Smooth muscle cell (in vitro differentiated cells): ENCODE measurements at regions not wholly inside any gene's neighbourhood (a gene's known extent, or its start where the extent isn't known, plus 50 kb on each side); places are given as distances from the start of the nearest gene placed in this dataset.
A peak's percentile ranks its signal among the peaks of the same experiment; 100 is the strongest.

ENCODE experiments used
- DNase-seq: peaks from one replicate; lab custom pipeline; 2025; ENCODE audit not compliant: unreplicated experiment; lab: John Stamatoyannopoulos, UW
- H2AFZ ChIP-seq: fragments of 200-600 bp; sonication (generic); 2 replicates; pipeline ENCODE4 v1.6.0; 2016; ENCODE audit warnings: antibody characterized with exemption, low read depth, mild to moderate bottlenecking
- H3F3A ChIP-seq: fragments of 200-600 bp; sonication (generic); 2 replicates; pipeline ENCODE4 v1.6.0; 2017; ENCODE audit warnings: antibody characterized with exemption, low read depth
- H3K27ac ChIP-seq: fragments of 200-600 bp; sonication (generic); 2 replicates; pipeline ENCODE4 v1.5.1; 2016; ENCODE audit warnings: low read depth, mild to moderate bottlenecking
- H3K27me3 ChIP-seq: fragments of 200-600 bp; sonication (generic); 2 replicates; pipeline ENCODE4 v1.6.1; 2016; ENCODE audit warnings: low read depth, mild to moderate bottlenecking
- H3K36me3 ChIP-seq: fragments of 200-600 bp; sonication (generic); 2 replicates; pipeline ENCODE4 v1.5.1; 2016; ENCODE audit warnings: low read depth
- H3K4me1 ChIP-seq: fragments of 200-600 bp; sonication (generic); 2 replicates; pipeline ENCODE4 v1.5.1; 2016; ENCODE audit warnings: low read depth
- H3K4me2 ChIP-seq: fragments of 200-600 bp; sonication (generic); 2 replicates; pipeline ENCODE4 v1.6.0; 2016; ENCODE audit warnings: mild to moderate bottlenecking
- H3K4me3 ChIP-seq: fragments of 200-600 bp; sonication (generic); 2 replicates; pipeline ENCODE4 v1.5.1; 2016; ENCODE audit warnings: mild to moderate bottlenecking
- H3K79me2 ChIP-seq: fragments of 200-600 bp; sonication (generic); 2 replicates; pipeline ENCODE4 v1.6.0; 2016; ENCODE audit warnings: low read depth, mild to moderate bottlenecking
- H3K9ac ChIP-seq: fragments of 200-600 bp; sonication (generic); 2 replicates; pipeline ENCODE4 v1.6.0; 2016; ENCODE audit warnings: low read depth
- H3K9me3 ChIP-seq: fragments of 200-600 bp; sonication (generic); replicated peaks from 2 replicates; pipeline ENCODE4 v1.5.1; 2016; ENCODE audit warnings: low read depth
- H4K20me1 ChIP-seq: fragments of 200-600 bp; sonication (generic); 2 replicates; pipeline ENCODE4 v1.6.0; 2016; ENCODE audit warnings: low read depth
- CTCF ChIP-seq: fragments of 200-600 bp; sonication (generic); IDR thresholded peaks from 2 replicates; pipeline ENCODE4 v1.5.1; 2017; ENCODE audit warnings: borderline replicate concordance, mild to moderate bottlenecking, antibody characterized with exemption; ENCODE audit not compliant: insufficient read depth, poor library complexity, severe bottlenecking
- WGBS: methylation state at CpG from one replicate; pipeline ENCODE4 v1.1.7; 2016; ENCODE audit warnings: low lambda C conversion rate; 5-methylcytosine and 5-hydroxymethylcytosine counted together

DNA sequence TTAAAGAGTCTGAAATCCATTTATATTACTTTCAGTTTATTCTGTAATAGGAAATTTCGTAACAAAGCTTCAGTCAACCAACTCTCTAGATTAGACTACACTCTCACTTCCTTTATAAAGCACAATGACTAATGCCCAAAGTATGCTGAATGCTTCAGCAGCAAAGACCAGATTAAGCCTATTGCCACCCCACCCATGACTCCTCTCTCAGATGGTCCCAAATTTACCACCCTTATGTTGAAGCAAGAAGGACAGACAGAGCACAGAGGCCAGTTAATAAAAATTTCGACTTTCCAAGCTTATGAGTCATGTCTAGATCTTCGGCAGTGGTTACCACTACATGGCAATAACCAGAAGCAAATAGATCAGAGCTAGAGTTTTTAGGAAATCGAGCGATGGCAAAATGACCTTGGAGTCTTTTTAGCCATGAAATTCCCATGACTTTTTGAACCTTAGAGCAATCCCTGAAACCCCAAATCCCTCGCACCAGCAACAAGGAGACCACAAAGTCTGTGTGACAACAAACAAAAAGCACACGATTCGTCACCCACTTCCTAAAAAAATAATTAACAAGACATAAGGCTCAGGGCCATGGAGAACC is 287.8 kb upstream of the RASA1 start:
- Histone ChIP-seq H3K4me2 (peak overlapping the region; percentile 72), H3K4me1 (peaks cover 13% of the 10 kb centered on the region), H3K9ac (no peak overlapping the region), H2AFZ (no peak overlapping the region), H3K9me3 (no peaks in the 10 kb centered on the region), H3F3A (no peaks in the 10 kb centered on the region), H3K79me2 (no peaks in the 10 kb centered on the region), H3K36me3 (no peaks in the 10 kb centered on the region), H3K27me3 (no peaks in the 10 kb centered on the region), H3K4me3 (no peak overlapping the region), H3K27ac (peak overlapping the region; percentile 73), H4K20me1 (no peaks in the 10 kb centered on the region)
- WGBS: 40% methylated on average over 8 of the region's 8 CpGs
- no peak for DNase-seq
- TF ChIP-seq CTCF: no peak

- Histone ChIP-seq H3K4me3 (no peak overlapping the region), H3K4me2 (no peak overlapping the region), H3K79me2 (no peaks in the 10 kb centered on the region), H3F3A (no peaks in the 10 kb centered on the region), H3K27ac (no peak overlapping the region), H3K27me3 (no peaks in the 10 kb centered on the region), H2AFZ (no peak overlapping the region), H4K20me1 (no peaks in the 10 kb centered on the region), H3K9ac (no peak overlapping the region), H3K36me3 (no peaks in the 10 kb centered on the region), H3K4me1 (peaks cover 13% of the 10 kb centered on the region), H3K9me3 (no peaks in the 10 kb centered on the region)
- DNase-seq: no peak
- TF ChIP-seq CTCF: no peak
These were observed 285.8 kb upstream of the RASA1 start for GRCh38 chr5:86981898-86982297.

GRCh38 chr5:86983208-86983607 is 284.5 kb upstream of the RASA1 start:
- no peaks in the 10 kb centered on the region for H3K9me3 ChIP-seq
- H4K20me1 ChIP-seq: no peaks in the 10 kb centered on the region
- peak overlapping the region; percentile 35 for H3K4me2 ChIP-seq
- H3K27me3 ChIP-seq: no peaks in the 10 kb centered on the region
- no peak for DNase-seq
- peak overlapping the region; percentile 24 for H2AFZ ChIP-seq
- H3K27ac ChIP-seq: peak overlapping the region; percentile 43
- WGBS: 84% methylated on average over 1 of the region's 1 CpG
- peaks cover 13% of the 10 kb centered on the region for H3K4me1 ChIP-seq
- no peaks in the 10 kb centered on the region for H3K79me2 ChIP-seq
- no peak overlapping the region for H3K4me3 ChIP-seq
- no peaks in the 10 kb centered on the region for H3F3A ChIP-seq
- H3K36me3 ChIP-seq: no peaks in the 10 kb centered on the region
- no peak for TF ChIP-seq CTCF
- no peak overlapping the region for H3K9ac ChIP-seq

- Histone ChIP-seq H3K4me3 (no peak overlapping the region), H3K36me3 (no peaks in the 10 kb centered on the region), H3K79me2 (no peaks in the 10 kb centered on the region), H3K27me3 (no peaks in the 10 kb centered on the region), H3K4me1 (no peaks in the 10 kb centered on the region), H3K9ac (no peak overlapping the region), H3K4me2 (no peak overlapping the region), H2AFZ (no peak overlapping the region), H3K27ac (no peak overlapping the region), H4K20me1 (no peaks in the 10 kb centered on the region), H3F3A (no peaks in the 10 kb centered on the region), H3K9me3 (no peaks in the 10 kb centered on the region)
- no peak for DNase-seq
- 92% methylated on average over 3 of the region's 3 CpGs for WGBS
- no peak for TF ChIP-seq CTCF
These were observed 280.8 kb upstream of the RASA1 start for GRCh38 chr5:86986837-86987236.
